ENCODE measurements at regions not wholly inside any gene's neighbourhood (a gene's known extent, or its start where the extent isn't known, plus 50 kb on each side); places are given as distances from the start of the nearest gene placed in this dataset.

DNA sequence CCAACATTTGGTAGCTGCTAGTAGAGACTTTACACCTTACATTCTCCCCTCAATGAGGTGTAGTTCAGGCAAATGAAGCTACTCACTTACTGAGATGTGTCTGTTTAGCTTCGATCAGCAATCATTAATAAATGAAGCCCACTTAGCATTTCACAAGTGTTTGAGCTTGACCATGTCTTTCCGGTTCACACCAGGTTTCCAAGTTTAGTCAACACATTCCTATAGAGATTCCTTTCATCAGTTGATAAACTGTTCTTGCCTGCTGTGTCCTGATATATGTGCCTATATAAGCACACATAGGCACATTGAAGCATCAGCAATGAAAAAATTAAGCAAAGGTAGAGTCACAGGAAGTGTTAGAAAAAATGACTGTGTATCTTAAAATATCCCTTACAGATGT is 150.0 kb downstream of the BTBD3 start:
- TF ChIP-seq EZH2 (IDR thresholded peaks at IDR 0.05; ENCODE audit: low read length, missing control alignments): no peak
- TF ChIP-seq, protein P1, sequence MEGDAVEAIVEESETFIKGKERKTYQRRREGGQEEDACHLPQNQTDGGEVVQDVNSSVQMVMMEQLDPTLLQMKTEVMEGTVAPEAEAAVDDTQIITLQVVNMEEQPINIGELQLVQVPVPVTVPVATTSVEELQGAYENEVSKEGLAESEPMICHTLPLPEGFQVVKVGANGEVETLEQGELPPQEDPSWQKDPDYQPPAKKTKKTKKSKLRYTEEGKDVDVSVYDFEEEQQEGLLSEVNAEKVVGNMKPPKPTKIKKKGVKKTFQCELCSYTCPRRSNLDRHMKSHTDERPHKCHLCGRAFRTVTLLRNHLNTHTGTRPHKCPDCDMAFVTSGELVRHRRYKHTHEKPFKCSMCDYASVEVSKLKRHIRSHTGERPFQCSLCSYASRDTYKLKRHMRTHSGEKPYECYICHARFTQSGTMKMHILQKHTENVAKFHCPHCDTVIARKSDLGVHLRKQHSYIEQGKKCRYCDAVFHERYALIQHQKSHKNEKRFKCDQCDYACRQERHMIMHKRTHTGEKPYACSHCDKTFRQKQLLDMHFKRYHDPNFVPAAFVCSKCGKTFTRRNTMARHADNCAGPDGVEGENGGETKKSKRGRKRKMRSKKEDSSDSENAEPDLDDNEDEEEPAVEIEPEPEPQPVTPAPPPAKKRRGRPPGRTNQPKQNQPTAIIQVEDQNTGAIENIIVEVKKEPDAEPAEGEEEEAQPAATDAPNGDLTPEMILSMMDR (conservative IDR thresholded peaks at IDR 0.05 in 1 of 2, IDR thresholded peaks at IDR 0.05 in 1 of 2; ENCODE audit: low read depth in 1 of 2, low read length in 2 of 2): no peak
